PFSK-1 (cell line): ENCODE measurements at regions not wholly inside any gene's neighbourhood (a gene's known extent, or its start where the extent isn't known, plus 50 kb on each side); places are given as distances from the start of the nearest gene placed in this dataset.

Experiments
- SIN3A ChIP-seq: IDR thresholded peaks from 2 replicates; pipeline ENCODE4 v1.6.1; 2012; ENCODE audit warnings: mild to moderate bottlenecking, low read length, moderate library complexity, borderline replicate concordance; ENCODE audit not compliant: insufficient read depth
- TF ChIP-seq, protein P1 (sequence below), 2 experiments: IDR thresholded peaks; 2 replicates each; pipeline versions ENCODE4 v1.6.1 to v1.8.0; 2011 to 2012; ENCODE audit warnings: low read depth in 2 of 2, low read length in 2 of 2, control low read depth in 1 of 2, inconsistent platforms in 1 of 2, mild to moderate bottlenecking in 1 of 2, moderate library complexity in 1 of 2; ENCODE audit not compliant: insufficient read depth in 1 of 2

DNA sequence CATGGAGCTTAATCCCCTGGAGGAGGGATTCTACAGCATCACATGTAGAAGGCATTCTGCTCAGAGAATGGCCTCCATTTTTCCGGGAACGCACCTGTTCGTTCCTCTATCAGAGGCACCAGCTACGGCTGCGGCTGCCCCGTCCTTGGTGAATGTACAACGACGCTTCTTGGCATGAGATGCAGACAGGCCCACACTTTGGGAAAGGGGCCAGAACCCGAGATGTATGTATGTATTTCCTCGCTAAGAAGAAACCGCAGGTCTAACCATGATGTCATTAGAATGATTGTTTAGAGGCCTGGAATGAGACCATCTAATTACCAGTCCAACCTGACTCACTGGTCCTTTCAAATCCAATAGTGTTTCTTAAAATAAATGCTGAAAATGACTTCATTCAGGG, 1293.4 kb downstream of the TBC1D22A start:
- TF ChIP-seq, protein P1, sequence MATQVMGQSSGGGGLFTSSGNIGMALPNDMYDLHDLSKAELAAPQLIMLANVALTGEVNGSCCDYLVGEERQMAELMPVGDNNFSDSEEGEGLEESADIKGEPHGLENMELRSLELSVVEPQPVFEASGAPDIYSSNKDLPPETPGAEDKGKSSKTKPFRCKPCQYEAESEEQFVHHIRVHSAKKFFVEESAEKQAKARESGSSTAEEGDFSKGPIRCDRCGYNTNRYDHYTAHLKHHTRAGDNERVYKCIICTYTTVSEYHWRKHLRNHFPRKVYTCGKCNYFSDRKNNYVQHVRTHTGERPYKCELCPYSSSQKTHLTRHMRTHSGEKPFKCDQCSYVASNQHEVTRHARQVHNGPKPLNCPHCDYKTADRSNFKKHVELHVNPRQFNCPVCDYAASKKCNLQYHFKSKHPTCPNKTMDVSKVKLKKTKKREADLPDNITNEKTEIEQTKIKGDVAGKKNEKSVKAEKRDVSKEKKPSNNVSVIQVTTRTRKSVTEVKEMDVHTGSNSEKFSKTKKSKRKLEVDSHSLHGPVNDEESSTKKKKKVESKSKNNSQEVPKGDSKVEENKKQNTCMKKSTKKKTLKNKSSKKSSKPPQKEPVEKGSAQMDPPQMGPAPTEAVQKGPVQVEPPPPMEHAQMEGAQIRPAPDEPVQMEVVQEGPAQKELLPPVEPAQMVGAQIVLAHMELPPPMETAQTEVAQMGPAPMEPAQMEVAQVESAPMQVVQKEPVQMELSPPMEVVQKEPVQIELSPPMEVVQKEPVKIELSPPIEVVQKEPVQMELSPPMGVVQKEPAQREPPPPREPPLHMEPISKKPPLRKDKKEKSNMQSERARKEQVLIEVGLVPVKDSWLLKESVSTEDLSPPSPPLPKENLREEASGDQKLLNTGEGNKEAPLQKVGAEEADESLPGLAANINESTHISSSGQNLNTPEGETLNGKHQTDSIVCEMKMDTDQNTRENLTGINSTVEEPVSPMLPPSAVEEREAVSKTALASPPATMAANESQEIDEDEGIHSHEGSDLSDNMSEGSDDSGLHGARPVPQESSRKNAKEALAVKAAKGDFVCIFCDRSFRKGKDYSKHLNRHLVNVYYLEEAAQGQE (IDR thresholded peaks at IDR 0.05; ENCODE audit: insufficient read depth in 1 of 2, low read depth in 2 of 2, low read length in 2 of 2) = no peak
- no peak for TF ChIP-seq SIN3A
